SU-DHL-6 (cell line): ENCODE measurements at regions not wholly inside any gene's neighbourhood (a gene's known extent, or its start where the extent isn't known, plus 50 kb on each side); places are given as distances from the start of the nearest gene placed in this dataset.

Experiments used
- H2AFZ ChIP-seq: fragments of 200-600 bp; sonication (generic); 2 replicates; pipeline ENCODE4 v1.6.1; 2014; ENCODE audit warnings: low read depth, mild to moderate bottlenecking, moderate library complexity, mixed read lengths, antibody characterized with exemption, low read length; ENCODE audit not compliant: severe bottlenecking
- H3F3A ChIP-seq: fragments of 200-600 bp; shearing (Covaris generic); 2 replicates; pipeline ENCODE4 v1.6.0; 2016; ENCODE audit warnings: antibody characterized with exemption, mild to moderate bottlenecking; ENCODE audit not compliant: insufficient read depth
- H3K27ac ChIP-seq: fragments of 200-600 bp; sonication (generic); 2 replicates; pipeline ENCODE4 v1.5.1; 2016; ENCODE audit warnings: low read depth, mild to moderate bottlenecking, low read length, moderate library complexity, mixed read lengths
- H3K27me3 ChIP-seq: fragments of 200-600 bp; sonication (generic), shearing (Covaris generic); 2 replicates; pipeline ENCODE4 v1.6.0; 2014; ENCODE audit warnings: mild to moderate bottlenecking, low read length
- H3K36me3 ChIP-seq: fragments of 200-600 bp; sonication (generic); 2 replicates; pipeline ENCODE4 v1.6.1; 2014; ENCODE audit warnings: mild to moderate bottlenecking, low read length, mixed read lengths
- H3K4me2 ChIP-seq: fragments of 300-600, 200-600 bp; shearing (Covaris generic), sonication (generic); 2 replicates; pipeline ENCODE4 v1.6.0; 2014; ENCODE audit warnings: low read length, low read depth, mild to moderate bottlenecking; ENCODE audit not compliant: poor library complexity, severe bottlenecking
- H3K4me3 ChIP-seq: fragments of 200-600 bp; sonication (generic); 2 replicates; pipeline ENCODE4 v1.5.1; 2014; ENCODE audit warnings: antibody characterized with exemption, low read length, mild to moderate bottlenecking, mixed read lengths; ENCODE audit not compliant: insufficient read depth, poor library complexity, severe bottlenecking
- H3K79me2 ChIP-seq: fragments of 200-600 bp; sonication (generic); 2 replicates; pipeline ENCODE4 v1.6.1; 2014; ENCODE audit warnings: mild to moderate bottlenecking, low read length, moderate library complexity; ENCODE audit not compliant: insufficient read depth
- H3K9ac ChIP-seq: fragments of 200-600 bp; sonication (generic); 2 replicates; pipeline ENCODE4 v1.7.0; 2014; ENCODE audit warnings: mild to moderate bottlenecking, low read length
- H3K9me2 ChIP-seq: fragments of 200-600 bp; sonication (generic); replicated peaks from 2 replicates; pipeline ENCODE4 v1.6.1; 2014; ENCODE audit warnings: low read length; ENCODE audit not compliant: insufficient read depth
- H3K9me3 ChIP-seq: fragments of 200-600 bp; sonication (generic); 2 replicates; pipeline ENCODE4 v1.6.1; 2014; ENCODE audit warnings: low read length, mixed read lengths; ENCODE audit not compliant: insufficient read depth
- H4K20me1 ChIP-seq: fragments of 200-600 bp; sonication (generic); 2 replicates; pipeline ENCODE4 v1.6.1; 2014; ENCODE audit warnings: low read depth, mild to moderate bottlenecking, antibody characterized with exemption, low read length, moderate library complexity, mixed read lengths
- CTCF ChIP-seq: fragments of 200-600 bp; sonication (generic); IDR thresholded peaks from one replicate; pipeline ENCODE4 v1.5.1; 2017; ENCODE audit warnings: antibody characterized with exemption, mild to moderate bottlenecking, low read length, moderate library complexity; ENCODE audit not compliant: insufficient read depth, poor library complexity, severe bottlenecking
- EZH2phosphoT487 ChIP-seq: fragments of 200-600 bp; sonication (generic), shearing (Covaris generic); conservative IDR thresholded peaks from 2 replicates; pipeline ENCODE4 v1.6.1; 2018; ENCODE audit warnings: mild to moderate bottlenecking, antibody characterized with exemption, low read length, moderate library complexity, mixed read lengths

- Histone ChIP-seq H3K9ac (no peak overlapping the region), H2AFZ (no peak overlapping the region), H3K4me3 (no peak overlapping the region), H3K9me2 (no peaks in the 10 kb centered on the region), H3K79me2 (no peaks in the 10 kb centered on the region), H3F3A (no peaks in the 10 kb centered on the region), H3K27ac (no peak overlapping the region), H3K36me3 (no peaks in the 10 kb centered on the region), H3K4me2 (no peak overlapping the region), H3K27me3 (no peaks in the 10 kb centered on the region), H3K9me3 (no peaks in the 10 kb centered on the region), H4K20me1 (no peaks in the 10 kb centered on the region)
- TF ChIP-seq CTCF (no peak), EZH2phosphoT487 (no peak)
Observed at GRCh38 chr17:65385726-65386125, 175.7 kb downstream of the AXIN2 start.

GRCh38 chr17:65385071-65385470 is 176.4 kb downstream of the AXIN2 start:
- H3K9me2 ChIP-seq = no peaks in the 10 kb centered on the region
- no peaks in the 10 kb centered on the region for H3K79me2 ChIP-seq
- H2AFZ ChIP-seq = no peak overlapping the region
- H3K27ac ChIP-seq = no peak overlapping the region
- H3K9ac ChIP-seq = no peak overlapping the region
- TF ChIP-seq CTCF (no peak), EZH2phosphoT487 (no peak)
- H4K20me1 ChIP-seq = no peaks in the 10 kb centered on the region
- H3F3A ChIP-seq = no peaks in the 10 kb centered on the region
- no peak overlapping the region for H3K4me2 ChIP-seq
- no peaks in the 10 kb centered on the region for H3K36me3 ChIP-seq
- no peaks in the 10 kb centered on the region for H3K27me3 ChIP-seq
- H3K4me3 ChIP-seq = no peak overlapping the region
- H3K9me3 ChIP-seq = no peaks in the 10 kb centered on the region

- H2AFZ ChIP-seq = no peak overlapping the region
- H3K9ac ChIP-seq = no peak overlapping the region
- no peak overlapping the region for H3K4me3 ChIP-seq
- H3K9me2 ChIP-seq = no peaks in the 10 kb centered on the region
- H4K20me1 ChIP-seq = no peaks in the 10 kb centered on the region
- H3K4me2 ChIP-seq = no peak overlapping the region
- no peaks in the 10 kb centered on the region for H3F3A ChIP-seq
- TF ChIP-seq EZH2phosphoT487 (no peak), CTCF (no peak)
- no peaks in the 10 kb centered on the region for H3K79me2 ChIP-seq
- no peaks in the 10 kb centered on the region for H3K9me3 ChIP-seq
- no peaks in the 10 kb centered on the region for H3K36me3 ChIP-seq
- H3K27ac ChIP-seq = no peak overlapping the region
- H3K27me3 ChIP-seq = no peaks in the 10 kb centered on the region
Observed at GRCh38 chr17:65381152-65381551, 180.3 kb downstream of the AXIN2 start.

- Histone ChIP-seq H3K36me3 (no peaks in the 10 kb centered on the region), H2AFZ (no peak overlapping the region), H3K9me2 (no peaks in the 10 kb centered on the region), H3K79me2 (no peaks in the 10 kb centered on the region), H3F3A (no peaks in the 10 kb centered on the region), H4K20me1 (no peaks in the 10 kb centered on the region), H3K27ac (no peak overlapping the region), H3K27me3 (0 out of 2 replicates have a peak, but pooled peaks cover 4% of the 10 kb centered on the region), H3K4me2 (no peak overlapping the region), H3K4me3 (no peak overlapping the region), H3K9ac (no peak overlapping the region), H3K9me3 (no peaks in the 10 kb centered on the region)
- TF ChIP-seq EZH2phosphoT487 = no peak
- TF ChIP-seq CTCF = no peak
Observed at GRCh38 chr17:65374966-65375365, 186.5 kb downstream of the AXIN2 start.
